Head of caudate nucleus (tissue), 42 donors: ENCODE measurements at regions not wholly inside any gene's neighbourhood (a gene's known extent, or its start where the extent isn't known, plus 50 kb on each side); places are given as distances from the start of the nearest gene placed in this dataset.

Experiments
- DNase-seq, 42 donors: peaks; one replicate each; pipeline versions ENCODE4 v3.0.0 to v3.0.0-alpha.2; 2020 to 2021; ENCODE audit warnings: mixed read lengths in 7 of 42
- intact Hi-C: fragments of 100-400 bp; cut with DNase I; formaldehyde crosslinking; loops from one replicate; pipeline ENCODE4 v1.15.0; 2022

GRCh38 chr11:115556984-115557383, 52.8 kb upstream of the CADM1 start:
- intact Hi-C loops, result no loop called here
- no peak for DNase-seq

- intact Hi-C loops, result no loop called here
- DNase-seq, result no peak
Observed at GRCh38 chr11:115555336-115556090, 51.3 kb upstream of the CADM1 start.
